Activated CD4-positive, alpha-beta T cell treated with anti-CD3 and anti-CD28 coated beads, Interleukin-10, Interleukin-2, amounts not matched to agents 100 ng/mL and 50 ng/mL, durations not matched to agents 16 hours and 8 hours (primary cell): ENCODE measurements at regions not wholly inside any gene's neighbourhood (a gene's known extent, or its start where the extent isn't known, plus 50 kb on each side); places are given as distances from the start of the nearest gene placed in this dataset.
"Not testable (repeated sequence)": the region's sequence is repeated elsewhere in the genome, so short reads cannot be mapped to it uniquely, and the experiment has no call there.

Experiments
- DNase-seq: peaks from one replicate; pipeline ENCODE4 v3.0.0-alpha.2; 2020

- DNase-seq = peak; percentile 21
Measured at GRCh38 chr6:130720076-130720715, 107.0 kb upstream of the SMLR1 start.

- peak; percentile 2 for DNase-seq
Measured at GRCh38 chr6:130724089-130724488, 103.1 kb upstream of the SMLR1 start.

- no peak for DNase-seq
Measured at GRCh38 chr6:130725551-130725950, 101.7 kb upstream of the SMLR1 start.

GRCh38 chr6:130728064-130728463 lies 99.1 kb upstream of the SMLR1 start:
- not testable (repeated sequence) for DNase-seq

- DNase-seq = peak; percentile 13
Measured at GRCh38 chr6:130730600-130730999, 96.6 kb upstream of the SMLR1 start.

GRCh38 chr6:130734161-130734560 lies 93.0 kb upstream of the SMLR1 start:
- no peak for DNase-seq

GRCh38 chr6:130740308-130740707 lies 86.9 kb upstream of the SMLR1 start:
- DNase-seq = peak; percentile 6

GRCh38 chr6:130742131-130742681 lies 85.0 kb upstream of the SMLR1 start:
- DNase-seq = no peak

GRCh38 chr6:130743175-130743574 lies 84.0 kb upstream of the SMLR1 start:
- DNase-seq = no peak

GRCh38 chr6:130744576-130745366 lies 82.4 kb upstream of the SMLR1 start:
- DNase-seq = no peak

GRCh38 chr6:130748041-130748440 lies 79.2 kb upstream of the SMLR1 start:
- DNase-seq = no peak

GRCh38 chr6:130749402-130749801 lies 77.8 kb upstream of the SMLR1 start:
- DNase-seq = no peak

GRCh38 chr6:130752267-130752666 lies 74.9 kb upstream of the SMLR1 start:
- no peak for DNase-seq

GRCh38 chr6:130754786-130755367 lies 72.3 kb upstream of the SMLR1 start:
- DNase-seq = no peak

GRCh38 chr6:130755368-130756034 lies 71.7 kb upstream of the SMLR1 start:
- no peak for DNase-seq

GRCh38 chr6:130756824-130757223 lies 70.4 kb upstream of the SMLR1 start:
- no peak for DNase-seq

- DNase-seq = no peak
Measured at GRCh38 chr6:130758813-130759212, 68.4 kb upstream of the SMLR1 start.

GRCh38 chr6:130760006-130760405 lies 67.2 kb upstream of the SMLR1 start:
- DNase-seq = no peak

- no peak for DNase-seq
Measured at GRCh38 chr6:130761286-130761685, 65.9 kb upstream of the SMLR1 start.

- no peak for DNase-seq
Measured at GRCh38 chr6:130765181-130765727, 62.0 kb upstream of the SMLR1 start.

GRCh38 chr6:130766239-130767144 lies 60.7 kb upstream of the SMLR1 start:
- no peak for DNase-seq

GRCh38 chr6:130769861-130770260 lies 57.3 kb upstream of the SMLR1 start:
- no peak for DNase-seq
